ENCODE measurements at regions not wholly inside any gene's neighbourhood (a gene's known extent, or its start where the extent isn't known, plus 50 kb on each side); places are given as distances from the start of the nearest gene placed in this dataset.
"Not testable (repeated sequence)": the region's sequence is repeated elsewhere in the genome, so short reads cannot be mapped to it uniquely, and the experiment has no call there.

- no peaks in the 10 kb centered on the region for H3K9me2 ChIP-seq (ENCODE audit: insufficient read depth, low read length)
- no peak overlapping the region for H3K4me2 ChIP-seq (ENCODE audit: low read length)
- H3K36me3 ChIP-seq (ENCODE audit: insufficient read depth, low read length), result no peaks in the 10 kb centered on the region
- no peak overlapping the region for H3K4me3 ChIP-seq (ENCODE audit: low read length)
- H3K9me3 ChIP-seq (ENCODE audit: low read length), result peaks cover 50% of the 10 kb centered on the region
- H3K27ac ChIP-seq (ENCODE audit: low read length), result no peak overlapping the region
- no peak overlapping the region for H2AFZ ChIP-seq (ENCODE audit: low read depth, low read length)
- no peaks in the 10 kb centered on the region for H3K27me3 ChIP-seq (ENCODE audit: insufficient read depth, low read depth, low read length)
- TF ChIP-seq EZH2 (IDR thresholded peaks at IDR 0.05; ENCODE audit: borderline replicate concordance, insufficient read depth, low read length, poor library complexity, severe bottlenecking) (no peak), EP300 (conservative IDR thresholded peaks at IDR 0.05; ENCODE audit: poor library complexity, severe bottlenecking) (no peak), CTCF (IDR thresholded peaks at IDR 0.05; ENCODE audit: poor library complexity, severe bottlenecking) (no peak), POLR2AphosphoS5 (IDR thresholded peaks at IDR 0.05) (no peak), RAD21 (conservative IDR thresholded peaks at IDR 0.05) (no peak), SMC3 (conservative IDR thresholded peaks at IDR 0.05; ENCODE audit: poor library complexity) (no peak), MXI1 (conservative IDR thresholded peaks at IDR 0.05; ENCODE audit: poor library complexity, severe bottlenecking) (no peak), TAF1 (IDR thresholded peaks at IDR 0.05; ENCODE audit: low read depth) (no peak)
- TF ChIP-seq, protein P1, sequence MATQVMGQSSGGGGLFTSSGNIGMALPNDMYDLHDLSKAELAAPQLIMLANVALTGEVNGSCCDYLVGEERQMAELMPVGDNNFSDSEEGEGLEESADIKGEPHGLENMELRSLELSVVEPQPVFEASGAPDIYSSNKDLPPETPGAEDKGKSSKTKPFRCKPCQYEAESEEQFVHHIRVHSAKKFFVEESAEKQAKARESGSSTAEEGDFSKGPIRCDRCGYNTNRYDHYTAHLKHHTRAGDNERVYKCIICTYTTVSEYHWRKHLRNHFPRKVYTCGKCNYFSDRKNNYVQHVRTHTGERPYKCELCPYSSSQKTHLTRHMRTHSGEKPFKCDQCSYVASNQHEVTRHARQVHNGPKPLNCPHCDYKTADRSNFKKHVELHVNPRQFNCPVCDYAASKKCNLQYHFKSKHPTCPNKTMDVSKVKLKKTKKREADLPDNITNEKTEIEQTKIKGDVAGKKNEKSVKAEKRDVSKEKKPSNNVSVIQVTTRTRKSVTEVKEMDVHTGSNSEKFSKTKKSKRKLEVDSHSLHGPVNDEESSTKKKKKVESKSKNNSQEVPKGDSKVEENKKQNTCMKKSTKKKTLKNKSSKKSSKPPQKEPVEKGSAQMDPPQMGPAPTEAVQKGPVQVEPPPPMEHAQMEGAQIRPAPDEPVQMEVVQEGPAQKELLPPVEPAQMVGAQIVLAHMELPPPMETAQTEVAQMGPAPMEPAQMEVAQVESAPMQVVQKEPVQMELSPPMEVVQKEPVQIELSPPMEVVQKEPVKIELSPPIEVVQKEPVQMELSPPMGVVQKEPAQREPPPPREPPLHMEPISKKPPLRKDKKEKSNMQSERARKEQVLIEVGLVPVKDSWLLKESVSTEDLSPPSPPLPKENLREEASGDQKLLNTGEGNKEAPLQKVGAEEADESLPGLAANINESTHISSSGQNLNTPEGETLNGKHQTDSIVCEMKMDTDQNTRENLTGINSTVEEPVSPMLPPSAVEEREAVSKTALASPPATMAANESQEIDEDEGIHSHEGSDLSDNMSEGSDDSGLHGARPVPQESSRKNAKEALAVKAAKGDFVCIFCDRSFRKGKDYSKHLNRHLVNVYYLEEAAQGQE (IDR thresholded peaks at IDR 0.05; ENCODE audit: borderline replicate concordance), result no peak
- no peaks in the 10 kb centered on the region for H3K79me2 ChIP-seq (replicated peaks; ENCODE audit: insufficient read depth, low read length)
- no peaks in the 10 kb centered on the region for H4K20me1 ChIP-seq (ENCODE audit: insufficient read depth)
- H3F3A ChIP-seq (ENCODE audit: insufficient read depth, low read length, poor library complexity, severe bottlenecking), result no peaks in the 10 kb centered on the region
- no peak overlapping the region for H3K9ac ChIP-seq (ENCODE audit: low read length)
These were observed 1133.6 kb downstream of the RPIA start for GRCh38 chr2:89825034-89825433.

GRCh38 chr2:89826741-89827140 lies 1135.3 kb downstream of the RPIA start:
- not testable (repeated sequence) for H3K4me3 ChIP-seq (ENCODE audit: low read length); H3K79me2 ChIP-seq (replicated peaks; ENCODE audit: insufficient read depth, low read length); H2AFZ ChIP-seq (ENCODE audit: low read depth, low read length); H3F3A ChIP-seq (ENCODE audit: insufficient read depth, low read length, poor library complexity, severe bottlenecking); H3K27ac ChIP-seq (ENCODE audit: low read length); H4K20me1 ChIP-seq (ENCODE audit: insufficient read depth); H3K27me3 ChIP-seq (ENCODE audit: insufficient read depth, low read depth, low read length); H3K36me3 ChIP-seq (ENCODE audit: insufficient read depth, low read length); H3K9me2 ChIP-seq (ENCODE audit: insufficient read depth, low read length); H3K4me2 ChIP-seq (ENCODE audit: low read length); H3K9ac ChIP-seq (ENCODE audit: low read length)
- peaks cover 61% of the 10 kb centered on the region for H3K9me3 ChIP-seq (ENCODE audit: low read length)

DNA sequence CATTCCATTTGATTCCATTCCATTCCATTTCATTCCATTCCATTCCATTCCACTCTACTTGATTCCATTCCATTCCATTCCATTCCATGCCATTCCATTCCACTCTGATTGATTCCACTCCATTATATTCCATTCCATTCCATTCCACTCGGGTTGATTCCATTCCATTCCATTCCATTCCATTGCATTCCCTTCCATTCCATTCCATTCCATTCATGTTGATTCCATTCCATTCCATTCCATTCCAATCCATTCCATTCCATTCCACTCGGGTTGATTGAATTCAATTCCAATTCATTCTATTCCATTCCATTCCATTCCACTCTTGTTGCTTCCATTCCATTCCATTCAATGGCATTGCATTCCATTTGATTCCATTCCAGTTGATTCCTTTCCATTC lies 1136.4 kb downstream of the RPIA start:
- H3K4me2 ChIP-seq (ENCODE audit: low read length); H3K27ac ChIP-seq (ENCODE audit: low read length): not testable (repeated sequence)
- peaks cover 64% of the 10 kb centered on the region for H3K9me3 ChIP-seq (ENCODE audit: low read length)

DNA sequence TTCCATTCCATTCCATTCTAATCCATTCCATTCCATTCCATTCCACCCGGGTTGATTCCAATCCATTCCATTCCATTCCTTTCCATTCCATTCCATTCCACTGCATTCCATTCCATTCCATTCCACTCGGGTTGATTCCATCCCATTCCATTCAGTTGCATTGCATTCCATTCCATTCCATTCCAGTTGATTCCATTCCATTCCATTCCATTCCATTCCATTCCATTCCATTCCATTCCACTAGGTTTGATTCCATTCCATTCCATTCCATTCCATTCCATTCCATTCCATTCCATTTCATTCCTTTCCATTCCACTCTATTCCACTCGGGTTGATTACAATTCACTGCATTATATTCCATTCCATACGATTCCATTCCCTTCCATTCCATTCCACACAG lies 1136.9 kb downstream of the RPIA start:
- H3K4me2 ChIP-seq (ENCODE audit: low read length); H2AFZ ChIP-seq (ENCODE audit: low read depth, low read length); H3K4me3 ChIP-seq (ENCODE audit: low read length); H3K9ac ChIP-seq (ENCODE audit: low read length); H3K9me2 ChIP-seq (ENCODE audit: insufficient read depth, low read length); H4K20me1 ChIP-seq (ENCODE audit: insufficient read depth); H3K79me2 ChIP-seq (replicated peaks; ENCODE audit: insufficient read depth, low read length); H3F3A ChIP-seq (ENCODE audit: insufficient read depth, low read length, poor library complexity, severe bottlenecking); H3K27me3 ChIP-seq (ENCODE audit: insufficient read depth, low read depth, low read length); H3K36me3 ChIP-seq (ENCODE audit: insufficient read depth, low read length); H3K27ac ChIP-seq (ENCODE audit: low read length): not testable (repeated sequence)
- H3K9me3 ChIP-seq (ENCODE audit: low read length), result peaks cover 63% of the 10 kb centered on the region

More for the DNA sequence above, 1136.4 kb downstream of the RPIA start:
- H3F3A ChIP-seq (ENCODE audit: insufficient read depth, low read length, poor library complexity, severe bottlenecking); H2AFZ ChIP-seq (ENCODE audit: low read depth, low read length); H3K9ac ChIP-seq (ENCODE audit: low read length); H3K27me3 ChIP-seq (ENCODE audit: insufficient read depth, low read depth, low read length); H3K4me3 ChIP-seq (ENCODE audit: low read length); H3K36me3 ChIP-seq (ENCODE audit: insufficient read depth, low read length); H4K20me1 ChIP-seq (ENCODE audit: insufficient read depth); H3K9me2 ChIP-seq (ENCODE audit: insufficient read depth, low read length); H3K79me2 ChIP-seq (replicated peaks; ENCODE audit: insufficient read depth, low read length): not testable (repeated sequence)

- not testable (repeated sequence) for H4K20me1 ChIP-seq (ENCODE audit: insufficient read depth); H2AFZ ChIP-seq (ENCODE audit: low read depth, low read length); H3K4me2 ChIP-seq (ENCODE audit: low read length); H3K4me3 ChIP-seq (ENCODE audit: low read length); H3K79me2 ChIP-seq (replicated peaks; ENCODE audit: insufficient read depth, low read length); H3K9ac ChIP-seq (ENCODE audit: low read length); H3F3A ChIP-seq (ENCODE audit: insufficient read depth, low read length, poor library complexity, severe bottlenecking); H3K9me2 ChIP-seq (ENCODE audit: insufficient read depth, low read length); H3K36me3 ChIP-seq (ENCODE audit: insufficient read depth, low read length); H3K27me3 ChIP-seq (ENCODE audit: insufficient read depth, low read depth, low read length); H3K27ac ChIP-seq (ENCODE audit: low read length)
- peaks cover 57% of the 10 kb centered on the region for H3K9me3 ChIP-seq (ENCODE audit: low read length)
These were observed 1137.6 kb downstream of the RPIA start for GRCh38 chr2:89828961-89829631.
